ENCODE measurements at regions not wholly inside any gene's neighbourhood (a gene's known extent, or its start where the extent isn't known, plus 50 kb on each side); places are given as distances from the start of the nearest gene placed in this dataset.
"Not testable (repeated sequence)": the region's sequence is repeated elsewhere in the genome, so short reads cannot be mapped to it uniquely, and the experiment has no call there.

- BruUV-seq (replicated peaks), result no TSS peak
- no peaks in the 10 kb centered on the region for H3K36me3 ChIP-seq (ENCODE audit: control insufficient read depth in 1 of 2, insufficient read depth in 2 of 2, low read length in 2 of 2)
- no peak for TF ChIP-seq CEBPB (IDR thresholded peaks at IDR 0.05; ENCODE audit: low read depth)
- DNase-seq (ENCODE audit: low read depth, low spot score) (no peak), ATAC-seq (no peak)
- no peak overlapping the region for H3K4me2 ChIP-seq (ENCODE audit: low read length)
- no peaks in the 10 kb centered on the region for H3K9me2 ChIP-seq (ENCODE audit: insufficient read depth)
- H3K27ac ChIP-seq (ENCODE audit: low read depth, low read length), result no peak overlapping the region
- no peaks in the 10 kb centered on the region for H4K20me1 ChIP-seq (ENCODE audit: insufficient read depth)
- H2AFZ ChIP-seq (ENCODE audit: low read depth, low read length, poor library complexity, severe bottlenecking), result no peak overlapping the region
- H3K79me2 ChIP-seq (ENCODE audit: insufficient read depth, low read length), result no peaks in the 10 kb centered on the region
- intact Hi-C loops (cut with micrococcal nuclease), result no loop called here
- CTCF ChIA-PET, result interaction anchor here (1.0 kb wide), 1 partner anchor 501 kb away, joined by 3 read pairs; no protein-coding TSS in a partner anchor
- H3K4me3 ChIP-seq (replicated peaks in 1 of 2; ENCODE audit: low read depth in 1 of 2, low read length in 2 of 2), result no peak overlapping the region
- no peaks in the 10 kb centered on the region for H3K4me1 ChIP-seq (ENCODE audit: control insufficient read depth in 1 of 2, insufficient read depth in 2 of 2, low read length in 2 of 2)
- H3K27me3 ChIP-seq (ENCODE audit: insufficient read depth, low read length), result no peaks in the 10 kb centered on the region
- RAD21 ChIA-PET (ENCODE audit: low non-redundant PET in 1 of 2, low total read pairs in 2 of 2, uncharacterized antibody in 2 of 2, unreplicated experiment in 2 of 2), result no interaction called here
- no peak overlapping the region for H3K9ac ChIP-seq (ENCODE audit: low read length)
- H3K9me3 ChIP-seq (ENCODE audit: control insufficient read depth in 1 of 2, insufficient read depth in 1 of 2, low read depth in 1 of 2, low read length in 2 of 2), result no peaks in the 10 kb centered on the region
- POLR2A ChIA-PET, result no interaction called here
Observed at GRCh38 chr1:166418344-166418933, 251.6 kb upstream of the FAM78B start.

- ATAC-seq; H3K27ac ChIP-seq (ENCODE audit: low read depth, low read length); H3K9ac ChIP-seq (ENCODE audit: low read length); POLR2A ChIA-PET; H4K20me1 ChIP-seq (ENCODE audit: insufficient read depth); H2AFZ ChIP-seq (ENCODE audit: low read depth, low read length, poor library complexity, severe bottlenecking); H3K27me3 ChIP-seq (ENCODE audit: insufficient read depth, low read length); H3K4me3 ChIP-seq (replicated peaks in 1 of 2; ENCODE audit: low read depth in 1 of 2, low read length in 2 of 2); H3K9me2 ChIP-seq (ENCODE audit: insufficient read depth); H3K79me2 ChIP-seq (ENCODE audit: insufficient read depth, low read length); intact Hi-C loops (cut with micrococcal nuclease); DNase-seq (ENCODE audit: low read depth, low spot score); BruUV-seq (replicated peaks); RAD21 ChIA-PET (ENCODE audit: low non-redundant PET in 1 of 2, low total read pairs in 2 of 2, uncharacterized antibody in 2 of 2, unreplicated experiment in 2 of 2); H3K4me1 ChIP-seq (ENCODE audit: control insufficient read depth in 1 of 2, insufficient read depth in 2 of 2, low read length in 2 of 2); H3K4me2 ChIP-seq (ENCODE audit: low read length); H3K9me3 ChIP-seq (ENCODE audit: control insufficient read depth in 1 of 2, insufficient read depth in 1 of 2, low read depth in 1 of 2, low read length in 2 of 2); CTCF ChIA-PET; H3K36me3 ChIP-seq (ENCODE audit: control insufficient read depth in 1 of 2, insufficient read depth in 2 of 2, low read length in 2 of 2): not testable (repeated sequence)
Observed at GRCh38 chr1:166422586-166422985, 255.8 kb upstream of the FAM78B start.

GRCh38 chr1:166432655-166433054 lies 265.9 kb upstream of the FAM78B start:
- POLR2A ChIA-PET, result no interaction called here
- H3K9me3 ChIP-seq (ENCODE audit: control insufficient read depth in 1 of 2, insufficient read depth in 1 of 2, low read depth in 1 of 2, low read length in 2 of 2), result no peaks in the 10 kb centered on the region
- BruUV-seq (replicated peaks), result no TSS peak
- TF ChIP-seq MAX (IDR thresholded peaks at IDR 0.05) (no peak), CEBPB (IDR thresholded peaks at IDR 0.05; ENCODE audit: low read depth) (no peak), SRF (IDR thresholded peaks at IDR 0.05; ENCODE audit: low read depth) (no peak), ZNF274 (IDR thresholded peaks at IDR 0.05; ENCODE audit: low read depth, low read length) (no peak), CTCF (IDR thresholded peaks at IDR 0.05 in 2 of 3, conservative IDR thresholded peaks at IDR 0.05 in 1 of 3; ENCODE audit: borderline replicate concordance in 1 of 3, insufficient read depth in 1 of 3, low read depth in 2 of 3, low read length in 2 of 3) (no peak), JUND (IDR thresholded peaks at IDR 0.05) (no peak), RAD21 (IDR thresholded peaks at IDR 0.05; ENCODE audit: low read depth) (no peak), EZH2phosphoT487 (IDR thresholded peaks at IDR 0.05; ENCODE audit: borderline replicate concordance) (no peak)

More at GRCh38 chr1:166432655-166433054, 265.9 kb upstream of the FAM78B start:
- DNase-seq (ENCODE audit: low read depth, low spot score) (no peak), ATAC-seq (no peak)
- Histone ChIP-seq H4K20me1 (ENCODE audit: insufficient read depth) (no peaks in the 10 kb centered on the region), H3K79me2 (ENCODE audit: insufficient read depth, low read length) (no peaks in the 10 kb centered on the region), H3K9me2 (ENCODE audit: insufficient read depth) (no peaks in the 10 kb centered on the region), H2AFZ (ENCODE audit: low read depth, low read length, poor library complexity, severe bottlenecking) (no peak overlapping the region), H3K36me3 (ENCODE audit: control insufficient read depth in 1 of 2, insufficient read depth in 2 of 2, low read length in 2 of 2) (no peaks in the 10 kb centered on the region), H3K4me2 (ENCODE audit: low read length) (no peak overlapping the region), H3K9ac (ENCODE audit: low read length) (no peak overlapping the region), H3K27ac (ENCODE audit: low read depth, low read length) (no peak overlapping the region), H3K4me1 (ENCODE audit: control insufficient read depth in 1 of 2, insufficient read depth in 2 of 2, low read length in 2 of 2) (no peaks in the 10 kb centered on the region), H3K4me3 (replicated peaks in 1 of 2; ENCODE audit: low read depth in 1 of 2, low read length in 2 of 2) (no peak overlapping the region), H3K27me3 (ENCODE audit: insufficient read depth, low read length) (no peaks in the 10 kb centered on the region)
- CTCF ChIA-PET, result interaction anchor here (1.9 kb wide), 1 partner anchor 508 kb away, joined by 7 read pairs; no protein-coding TSS in a partner anchor
- intact Hi-C loops (cut with micrococcal nuclease), result loop anchor here (1.0 to 10.0 kb wide), 4 partner anchors 299 to 838 kb away; no protein-coding TSS in a partner anchor
- RAD21 ChIA-PET (ENCODE audit: low non-redundant PET in 1 of 2, low total read pairs in 2 of 2, uncharacterized antibody in 2 of 2, unreplicated experiment in 2 of 2), result no interaction called here
